Neuronal stem cell (in vitro differentiated cells): ENCODE measurements at regions not wholly inside any gene's neighbourhood (a gene's known extent, or its start where the extent isn't known, plus 50 kb on each side); places are given as distances from the start of the nearest gene placed in this dataset.

Experiments used
- DNase-seq: peaks from one replicate; pipeline ENCODE4 v3.0.0-alpha.2; 2013; ENCODE audit warnings: low spot score
- H2AFZ ChIP-seq: one replicate; pipeline ENCODE4 v1.6.1; 2013; ENCODE audit warnings: mild to moderate bottlenecking, low read length, inconsistent platforms
- H2AK5ac ChIP-seq: 2 replicates; pipeline ENCODE4 v1.6.1; 2013; ENCODE audit warnings: low read depth, mild to moderate bottlenecking, inconsistent platforms, low read length, moderate library complexity, mixed read lengths
- H2BK120ac ChIP-seq: 2 replicates; pipeline ENCODE4 v1.6.1; 2013; ENCODE audit warnings: low read depth, mild to moderate bottlenecking, inconsistent platforms, low read length, moderate library complexity, mixed read lengths
- H2BK12ac ChIP-seq: one replicate; pipeline ENCODE4 v1.6.1; 2013; ENCODE audit warnings: low read length, inconsistent platforms
- H2BK15ac ChIP-seq: 2 replicates; pipeline ENCODE4 v1.6.1; 2013; ENCODE audit warnings: mild to moderate bottlenecking, low read length, inconsistent platforms, mixed read lengths
- H2BK5ac ChIP-seq: one replicate; pipeline ENCODE4 v1.6.1; 2013; ENCODE audit warnings: inconsistent platforms, mild to moderate bottlenecking, low read length, moderate library complexity
- H3K14ac ChIP-seq: one replicate; pipeline ENCODE4 v1.6.1; 2013; ENCODE audit warnings: low read length, inconsistent platforms
- H3K18ac ChIP-seq: 2 replicates; pipeline ENCODE4 v1.6.1; 2013; ENCODE audit warnings: low read length, inconsistent platforms
- H3K23ac ChIP-seq: 2 replicates; pipeline ENCODE4 v1.6.1; 2013; ENCODE audit warnings: low read depth, mild to moderate bottlenecking, mixed read lengths, low read length, inconsistent platforms; ENCODE audit not compliant: poor library complexity
- H3K27ac ChIP-seq: replicated peaks from 3 replicates; pipeline ENCODE4 v1.5.1; 2013; ENCODE audit warnings: low read length, inconsistent platforms
- H3K27me3 ChIP-seq, 3 experiments: 2 replicates each; pipeline ENCODE4 v1.6.1; 2013; ENCODE audit warnings: low read length in 3 of 3, mild to moderate bottlenecking in 2 of 3, inconsistent platforms in 1 of 3, low read depth in 1 of 3, mixed read lengths in 1 of 3, moderate library complexity in 1 of 3; ENCODE audit not compliant: control insufficient read depth in 3 of 3, insufficient read depth in 3 of 3
- H3K36me3 ChIP-seq, 2 donors: replicated peaks in 1 of 2; 2 replicates each; pipeline ENCODE4 v1.6.1; 2013; ENCODE audit warnings: low read length in 2 of 2; ENCODE audit not compliant: control insufficient read depth in 2 of 2, insufficient read depth in 2 of 2
- H3K4ac ChIP-seq: 2 replicates; pipeline ENCODE4 v1.6.1; 2013; ENCODE audit warnings: inconsistent platforms, mild to moderate bottlenecking, low read length, moderate library complexity
- H3K4me1 ChIP-seq, 2 donors: 1 replicate in 1 of 2; 2 replicates in 1 of 2; pipeline ENCODE4 v1.6.1; 2013; ENCODE audit warnings: low read length in 2 of 2, low read depth in 1 of 2; ENCODE audit not compliant: control insufficient read depth in 2 of 2, insufficient read depth in 1 of 2
- H3K4me2 ChIP-seq: one replicate; pipeline ENCODE4 v1.6.1; 2013; ENCODE audit warnings: mild to moderate bottlenecking, low read length, inconsistent platforms; ENCODE audit not compliant: insufficient read depth, poor library complexity, severe bottlenecking
- H3K4me3 ChIP-seq, 2 donors: 2 replicates each; pipeline ENCODE4 v1.5.1; 2013; ENCODE audit warnings: low read length in 2 of 2, mild to moderate bottlenecking in 2 of 2, inconsistent platforms in 1 of 2, moderate library complexity in 1 of 2
- H3K79me1 ChIP-seq: one replicate; pipeline ENCODE4 v1.6.1; 2013; ENCODE audit warnings: low read depth, mild to moderate bottlenecking, inconsistent platforms, low read length, moderate library complexity
- H3K9ac ChIP-seq: one replicate; pipeline ENCODE4 v1.6.1; 2013; ENCODE audit warnings: mild to moderate bottlenecking, low read depth, low read length, inconsistent platforms; ENCODE audit not compliant: poor library complexity
- H3K9me3 ChIP-seq, 2 donors: replicated peaks in 1 of 2; 2 replicates each; pipeline versions ENCODE3 to v1.6.1; 2013; ENCODE audit warnings: low read length in 2 of 2, mild to moderate bottlenecking in 2 of 2, inconsistent platforms in 1 of 2, low read depth in 1 of 2, mixed read lengths in 1 of 2, moderate library complexity in 1 of 2; ENCODE audit not compliant: control insufficient read depth in 2 of 2, insufficient read depth in 1 of 2
- H4K8ac ChIP-seq: one replicate; pipeline ENCODE4 v1.6.1; 2013; ENCODE audit warnings: low read depth, mild to moderate bottlenecking, inconsistent platforms, low read length, moderate library complexity
- H4K91ac ChIP-seq: one replicate; pipeline ENCODE4 v1.6.1; 2013; ENCODE audit warnings: low read length, low read depth, mild to moderate bottlenecking, inconsistent platforms; ENCODE audit not compliant: poor library complexity
- WGBS, 2 donors: extraction: QIAGEN DNeasy Blood & Tissue Kit; methylation state at CpG; one replicate each; pipeline ENCODE4 v1.1.7; 2013; ENCODE audit warnings: missing lambda C conversion rate in 2 of 2, mixed read lengths in 1 of 2; ENCODE audit not compliant: insufficient read length in 2 of 2, insufficient replicate concordance in 1 of 2; ENCODE audit errors: extremely low coverage in 2 of 2; 5-methylcytosine and 5-hydroxymethylcytosine counted together

- Histone ChIP-seq H2AFZ (no peak overlapping the region), H4K8ac (no peak overlapping the region), H3K23ac (no peak overlapping the region), H3K18ac (peak overlapping the region; percentile 49), H4K91ac (no peak overlapping the region), H3K4me3 (no peak overlapping the region), H2BK120ac (no peak overlapping the region), H2BK15ac (peak overlapping the region; percentile 13), H3K9me3 (peaks cover 2 to 4% of the 10 kb centered on the region in 2 donors), H3K36me3 (no peaks in the 10 kb centered on the region), H2AK5ac (no peak overlapping the region), H3K27me3 (no peaks in the 10 kb centered on the region), H3K4ac (no peak overlapping the region), H3K27ac (no peak overlapping the region), H3K79me1 (no peaks in the 10 kb centered on the region), H3K9ac (no peak overlapping the region), H2BK5ac (peak overlapping the region; percentile 8), H3K14ac (no peak overlapping the region), H3K4me2 (no peak overlapping the region), H2BK12ac (no peak overlapping the region), H3K4me1 (peaks cover 25 to 39% of the 10 kb centered on the region in 2 donors)
- WGBS, 2 donors = no CpG with 5 or more reads among the region's 8 CpGs
- no peak for DNase-seq
These were observed 165.1 kb upstream of the AFDN start for GRCh38 chr6:167661552-167662044.

GRCh38 chr6:167662075-167662880 lies 164.4 kb upstream of the AFDN start:
- Histone ChIP-seq H2AK5ac (peak overlapping the region; percentile 86), H4K8ac (no peak overlapping the region), H3K36me3 (no peaks in the 10 kb centered on the region), H3K14ac (peak overlapping the region; percentile 83), H3K23ac (no peak overlapping the region), H2BK5ac (peak overlapping the region; percentile 43), H3K9ac (no peak overlapping the region), H3K27ac (no peak overlapping the region), H3K18ac (peak overlapping the region; percentile 91), H2BK120ac (peak overlapping the region; percentile 58), H2BK15ac (peak overlapping the region; percentile 13), H3K79me1 (no peaks in the 10 kb centered on the region), H2BK12ac (no peak overlapping the region), H3K4me1 (peaks cover 30 to 45% of the 10 kb centered on the region in 2 donors), H3K4ac (no peak overlapping the region), H2AFZ (no peak overlapping the region), H3K4me3 (no peak overlapping the region), H4K91ac (no peak overlapping the region), H3K9me3 (peaks cover 2 to 4% of the 10 kb centered on the region in 2 donors), H3K27me3 (no peaks in the 10 kb centered on the region), H3K4me2 (no peak overlapping the region)
- no peak for DNase-seq
- no CpG with 5 or more reads among the region's 39 CpGs for WGBS, 2 donors

DNA sequence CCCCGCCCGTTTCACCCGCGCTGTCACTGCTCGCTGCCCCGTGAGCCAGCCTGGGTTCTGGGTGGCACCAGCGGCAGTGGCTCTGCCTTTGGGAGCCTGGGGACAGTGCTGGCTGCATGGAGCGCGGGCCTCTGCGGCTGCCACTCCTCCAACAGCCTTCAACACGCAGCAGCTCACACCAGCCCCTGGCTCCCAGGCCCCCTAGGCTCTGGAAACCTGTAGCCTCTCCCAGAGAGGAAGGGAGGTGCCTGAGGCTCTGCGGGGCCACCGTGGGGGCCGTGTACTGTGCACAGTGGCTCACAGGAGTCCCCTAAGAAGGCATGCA lies 163.9 kb upstream of the AFDN start:
- H4K91ac ChIP-seq = no peak overlapping the region
- peak overlapping the region; percentile 58 for H2BK120ac ChIP-seq
- no peak overlapping the region for H4K8ac ChIP-seq
- no peak overlapping the region for H3K23ac ChIP-seq
- peaks cover 0 to 2% of the 10 kb centered on the region in 2 donors for H3K9me3 ChIP-seq
- no peaks in the 10 kb centered on the region for H3K27me3 ChIP-seq
- H2BK15ac ChIP-seq = peak overlapping the region; percentile 13
- DNase-seq = no peak
- no peak overlapping the region for H3K9ac ChIP-seq
- peak overlapping the region; percentile 91 for H3K18ac ChIP-seq
- H2AK5ac ChIP-seq = peak overlapping the region; percentile 86
- no peak overlapping the region for H3K4me2 ChIP-seq
- H3K4me3 ChIP-seq = no peak overlapping the region
- H2BK5ac ChIP-seq = peak overlapping the region; percentile 43
- H3K36me3 ChIP-seq = no peaks in the 10 kb centered on the region
- H2BK12ac ChIP-seq = peak overlapping the region; percentile 89
- WGBS, 2 donors = no CpG with 5 or more reads among the region's 14 CpGs
- H2AFZ ChIP-seq = peak overlapping the region; percentile 60
- H3K27ac ChIP-seq = no peak overlapping the region
- no peak overlapping the region for H3K4ac ChIP-seq
- H3K14ac ChIP-seq = peak overlapping the region; percentile 83
- H3K79me1 ChIP-seq = no peaks in the 10 kb centered on the region
- H3K4me1 ChIP-seq = peaks cover 35 to 51% of the 10 kb centered on the region in 2 donors

GRCh38 chr6:167663316-167663715 lies 163.4 kb upstream of the AFDN start:
- Histone ChIP-seq H3K4me3 (no peak overlapping the region), H3K27ac (no peak overlapping the region), H2AFZ (peak overlapping the region; percentile 60), H3K18ac (peak overlapping the region; percentile 91), H3K9me3 (no peaks in the 10 kb centered on the region), H3K4me2 (no peak overlapping the region), H3K4me1 (peaks cover 38 to 56% of the 10 kb centered on the region in 2 donors), H3K9ac (no peak overlapping the region), H3K36me3 (no peaks in the 10 kb centered on the region), H2BK5ac (peak overlapping the region; percentile 43), H3K4ac (no peak overlapping the region), H3K23ac (no peak overlapping the region), H3K27me3 (no peaks in the 10 kb centered on the region), H2AK5ac (peak overlapping the region; percentile 86), H4K91ac (no peak overlapping the region), H2BK120ac (peak overlapping the region; percentile 58), H3K79me1 (no peaks in the 10 kb centered on the region), H2BK15ac (peak overlapping the region; percentile 13), H3K14ac (peak overlapping the region; percentile 83), H4K8ac (no peak overlapping the region), H2BK12ac (peak overlapping the region; percentile 89)
- no peak for DNase-seq
- WGBS, 2 donors = no CpG with 5 or more reads among the region's 4 CpGs
